Kidney epithelial cell (primary cell): ENCODE measurements at regions not wholly inside any gene's neighbourhood (a gene's known extent, or its start where the extent isn't known, plus 50 kb on each side); places are given as distances from the start of the nearest gene placed in this dataset.

Source experiments
- DNase-seq: peaks from one replicate; pipeline ENCODE4 v3.0.0-alpha.2; 2010; ENCODE audit warnings: low read depth
- H3K27me3 ChIP-seq: 2 replicates; pipeline ENCODE4 v1.6.0; 2011; ENCODE audit warnings: low read length; ENCODE audit not compliant: control insufficient read depth, insufficient read depth
- H3K36me3 ChIP-seq: 2 replicates; pipeline ENCODE4 v1.5.1; 2011; ENCODE audit warnings: low read length; ENCODE audit not compliant: control insufficient read depth, insufficient read depth
- H3K4me3 ChIP-seq: 2 replicates; pipeline ENCODE4 v1.5.1; 2011; ENCODE audit warnings: low read depth, mild to moderate bottlenecking, control low read depth, low read length
- TF ChIP-seq, protein P1 (sequence below): IDR thresholded peaks from 2 replicates; pipeline ENCODE4 v1.5.1; 2011; ENCODE audit warnings: mild to moderate bottlenecking, moderate library complexity, low read length, control low read depth, inconsistent platforms; ENCODE audit not compliant: insufficient read depth, poor library complexity, severe bottlenecking

DNA sequence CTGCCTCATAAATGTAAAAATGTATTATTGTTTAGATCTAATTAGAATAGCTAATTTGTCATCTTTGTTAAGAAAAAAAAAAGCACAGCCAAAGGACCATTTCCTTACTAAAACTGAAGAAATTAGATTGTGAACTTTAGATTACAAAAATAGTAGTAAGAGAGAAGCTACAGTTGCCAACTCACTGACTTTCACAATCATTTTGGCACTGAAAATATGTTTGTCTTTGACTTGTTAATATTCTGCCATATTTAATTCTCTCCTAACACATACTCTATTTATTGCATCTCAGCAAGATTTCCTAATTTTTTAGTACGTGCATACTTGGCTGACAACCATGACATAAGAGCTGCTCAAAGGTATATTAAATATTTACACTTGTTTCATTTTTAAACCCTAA is 297.1 kb downstream of the TUSC1 start:
- DNase-seq: no peak
- H3K36me3 ChIP-seq: no peaks in the 10 kb centered on the region
- no peak overlapping the region for H3K4me3 ChIP-seq
- H3K27me3 ChIP-seq: no peaks in the 10 kb centered on the region
- TF ChIP-seq, protein P1, sequence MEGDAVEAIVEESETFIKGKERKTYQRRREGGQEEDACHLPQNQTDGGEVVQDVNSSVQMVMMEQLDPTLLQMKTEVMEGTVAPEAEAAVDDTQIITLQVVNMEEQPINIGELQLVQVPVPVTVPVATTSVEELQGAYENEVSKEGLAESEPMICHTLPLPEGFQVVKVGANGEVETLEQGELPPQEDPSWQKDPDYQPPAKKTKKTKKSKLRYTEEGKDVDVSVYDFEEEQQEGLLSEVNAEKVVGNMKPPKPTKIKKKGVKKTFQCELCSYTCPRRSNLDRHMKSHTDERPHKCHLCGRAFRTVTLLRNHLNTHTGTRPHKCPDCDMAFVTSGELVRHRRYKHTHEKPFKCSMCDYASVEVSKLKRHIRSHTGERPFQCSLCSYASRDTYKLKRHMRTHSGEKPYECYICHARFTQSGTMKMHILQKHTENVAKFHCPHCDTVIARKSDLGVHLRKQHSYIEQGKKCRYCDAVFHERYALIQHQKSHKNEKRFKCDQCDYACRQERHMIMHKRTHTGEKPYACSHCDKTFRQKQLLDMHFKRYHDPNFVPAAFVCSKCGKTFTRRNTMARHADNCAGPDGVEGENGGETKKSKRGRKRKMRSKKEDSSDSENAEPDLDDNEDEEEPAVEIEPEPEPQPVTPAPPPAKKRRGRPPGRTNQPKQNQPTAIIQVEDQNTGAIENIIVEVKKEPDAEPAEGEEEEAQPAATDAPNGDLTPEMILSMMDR: no peak

DNA sequence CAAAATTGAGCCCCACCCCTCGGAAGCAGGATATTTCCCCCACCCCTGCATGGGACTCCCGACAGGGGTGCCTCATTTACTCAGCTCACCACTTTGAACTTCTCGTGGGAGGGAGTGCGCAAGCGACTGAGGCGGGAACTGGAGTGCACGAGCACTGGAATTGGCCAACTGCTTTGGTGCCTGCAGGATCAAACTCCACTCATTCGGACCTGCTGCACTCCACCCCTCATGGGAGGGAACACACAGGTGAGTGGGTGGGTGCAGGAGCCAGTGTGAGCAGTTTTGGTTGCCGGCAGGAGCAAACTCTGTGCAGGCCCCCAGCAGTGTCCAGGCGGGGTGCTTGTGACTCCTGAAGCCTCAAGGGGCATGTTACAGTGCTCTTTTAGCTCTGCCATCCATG is 301.2 kb downstream of the TUSC1 start:
- TF ChIP-seq, protein P1: no peak
- Histone ChIP-seq H3K4me3 (no peak overlapping the region), H3K36me3 (no peaks in the 10 kb centered on the region), H3K27me3 (no peaks in the 10 kb centered on the region)
- DNase-seq: no peak

DNA sequence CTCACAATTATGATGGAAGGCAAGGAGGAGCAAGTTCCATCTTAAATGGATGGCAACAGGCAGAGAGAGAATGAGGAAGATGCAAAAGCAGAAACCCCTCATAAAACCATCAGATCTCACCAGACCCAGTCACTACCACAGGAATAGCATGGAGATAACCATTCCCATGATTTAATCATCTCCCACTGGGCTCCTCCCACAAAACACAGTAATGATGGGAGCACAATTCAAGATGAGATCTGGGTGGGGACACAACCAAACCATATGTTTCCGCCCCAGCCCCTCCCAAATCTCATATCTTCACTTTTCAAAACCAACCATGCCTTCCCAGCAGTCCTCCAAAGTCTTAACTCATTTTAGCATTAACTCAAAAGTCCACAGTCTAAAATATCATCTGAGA is 304.0 kb downstream of the TUSC1 start:
- Histone ChIP-seq H3K4me3 (no peak overlapping the region), H3K27me3 (no peaks in the 10 kb centered on the region), H3K36me3 (no peaks in the 10 kb centered on the region)
- TF ChIP-seq, protein P1: no peak
- no peak for DNase-seq

DNA sequence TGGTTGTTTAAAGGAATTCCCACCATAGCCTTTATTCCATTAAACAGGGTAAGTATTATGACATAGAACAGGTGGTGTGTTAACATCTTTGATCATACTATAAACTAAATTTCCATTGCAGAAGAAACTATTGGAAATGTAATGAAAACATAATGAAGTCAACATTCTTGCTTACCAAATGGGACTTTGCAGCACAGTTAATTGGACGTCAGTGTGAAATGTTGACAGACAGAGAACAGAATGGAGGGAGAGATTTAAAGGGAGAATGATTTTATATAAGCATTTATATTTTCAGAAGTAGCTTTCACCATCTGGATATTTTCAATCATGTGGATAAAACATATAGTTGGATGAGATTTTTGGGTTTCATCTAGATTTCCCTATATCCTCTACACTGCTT is 311.3 kb downstream of the TUSC1 start:
- no peaks in the 10 kb centered on the region for H3K27me3 ChIP-seq
- H3K36me3 ChIP-seq: no peaks in the 10 kb centered on the region
- DNase-seq: no peak
- no peak overlapping the region for H3K4me3 ChIP-seq
- TF ChIP-seq, protein P1: no peak

DNA sequence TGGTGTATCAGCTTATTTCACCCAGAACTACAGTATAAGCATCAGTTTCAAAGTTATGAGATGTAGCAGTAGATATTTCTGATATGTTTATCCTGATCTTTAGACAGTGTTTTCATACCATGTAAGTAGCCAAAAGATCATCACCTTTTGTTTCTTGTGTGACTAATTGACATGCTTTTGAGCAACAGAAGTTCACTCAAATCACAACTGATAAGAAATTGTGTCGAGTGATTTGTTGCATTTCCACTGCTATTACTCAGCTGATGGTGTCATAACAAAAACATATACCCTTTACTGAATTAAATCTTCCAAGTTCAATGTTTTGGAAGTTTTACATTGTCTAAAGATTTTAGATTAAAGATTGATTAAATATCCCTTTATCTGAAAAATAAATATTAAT is 324.5 kb downstream of the TUSC1 start:
- TF ChIP-seq, protein P1: no peak

DNA sequence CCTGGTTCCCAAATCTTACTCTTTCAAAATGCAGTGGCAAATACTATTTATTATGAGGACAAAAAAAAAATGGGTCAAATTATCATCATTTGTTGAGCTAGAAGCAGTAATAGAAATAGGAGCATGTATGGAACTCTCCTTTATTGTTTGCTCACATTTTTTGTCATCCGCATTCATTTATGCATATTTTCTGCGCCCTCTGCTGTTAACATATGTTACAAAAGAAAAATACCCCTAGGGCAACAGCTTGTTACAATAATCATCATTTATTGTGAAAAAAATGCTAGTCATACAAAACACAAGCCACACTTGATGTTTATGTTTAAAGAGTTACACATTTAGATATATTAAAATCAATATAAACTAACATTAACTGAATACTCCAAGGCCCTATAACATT is 328.2 kb downstream of the TUSC1 start:
- no peak overlapping the region for H3K4me3 ChIP-seq
- TF ChIP-seq, protein P1: no peak
- no peaks in the 10 kb centered on the region for H3K27me3 ChIP-seq
- H3K36me3 ChIP-seq: no peaks in the 10 kb centered on the region
- no peak for DNase-seq

More for the DNA sequence above, 324.5 kb downstream of the TUSC1 start:
- Histone ChIP-seq H3K27me3 (no peaks in the 10 kb centered on the region), H3K36me3 (no peaks in the 10 kb centered on the region), H3K4me3 (no peak overlapping the region)
- no peak for DNase-seq
